Body of pancreas (tissue), 4 donors: ENCODE measurements at regions not wholly inside any gene's neighbourhood (a gene's known extent, or its start where the extent isn't known, plus 50 kb on each side); places are given as distances from the start of the nearest gene placed in this dataset.
"Not testable (repeated sequence)": the region's sequence is repeated elsewhere in the genome, so short reads cannot be mapped to it uniquely, and the experiment has no call there.

ENCODE experiments used
- ATAC-seq: fragments of 150-250 bp; one replicate; pipeline ENCODE4 v1.9.1; 2016
- DNase-seq, 4 donors: peaks; one replicate each; pipeline ENCODE4 v3.0.0-alpha.2; 2019
- H3K27ac ChIP-seq, 4 donors: fragments of 200-600 bp; sonication (generic); 1 replicate in 3 of 4; 2 replicates in 1 of 4; pipeline versions ENCODE4 v1.5.1 to v1.6.1; 2016 to 2019; ENCODE audit warnings: mild to moderate bottlenecking in 1 of 4, mixed read lengths in 1 of 4, moderate library complexity in 1 of 4
- H3K27me3 ChIP-seq, 2 donors: fragments of 200-600 bp; sonication (generic); one replicate each; pipeline ENCODE4 v1.6.0; 2016; ENCODE audit warnings: mild to moderate bottlenecking in 1 of 2
- H3K36me3 ChIP-seq, 2 donors: fragments of 200-600 bp; sonication (generic); replicated peaks in 1 of 2; 2 replicates each; pipeline ENCODE4 v1.5.1; 2016; ENCODE audit warnings: low read depth in 2 of 2; ENCODE audit not compliant: insufficient read depth in 1 of 2
- H3K4me1 ChIP-seq: fragments of 200-600 bp; sonication (generic); one replicate; pipeline ENCODE4 v1.6.0; 2016
- H3K4me3 ChIP-seq, 2 donors: fragments of 200-600 bp; sonication (generic); 1 replicate in 1 of 2; 2 replicates in 1 of 2; pipeline ENCODE4 v1.5.1; 2016 to 2019
- H3K9me3 ChIP-seq, 3 donors: fragments of 200-600 bp; sonication (generic); 1 replicate in 2 of 3; 2 replicates in 1 of 3; pipeline ENCODE4 v1.5.1; 2016
- CTCF ChIP-seq, 7 experiments: fragments of 450-650 bp in 4 of 7; fragments of 200-600 bp in 3 of 7; sonication (generic) in 3 of 7; IDR thresholded peaks; one replicate each; pipeline ENCODE4 v1.5.1; 2016 to 2019; ENCODE audit warnings: antibody characterized with exemption in 7 of 7
- POLR2A ChIP-seq, 3 donors: fragments of 450-650 bp; IDR thresholded peaks; one replicate each; pipeline ENCODE4 v1.6.1; 2016; ENCODE audit warnings: antibody characterized with exemption in 3 of 3, mild to moderate bottlenecking in 2 of 3
- WGBS, 2 donors: methylation state at CpG; one replicate each; pipeline ENCODE4 v1.1.5; 2017; 5-methylcytosine and 5-hydroxymethylcytosine counted together
- intact Hi-C: fragments of 100-400 bp; cut with DNase I; formaldehyde crosslinking; loops from one replicate; pipeline ENCODE4 v1.15.1; 2023

GRCh38 chrX:131445955-131446354 is 97.9 kb upstream of the OR13H1 start:
- Histone ChIP-seq H3K4me3 (no peak overlapping the region), H3K4me1 (no peaks in the 10 kb centered on the region), H3K9me3 (no peaks in the 10 kb centered on the region), H3K27me3 (no peaks in the 10 kb centered on the region), H3K36me3 (no peaks in the 10 kb centered on the region), H3K27ac (no peak overlapping the region)
- intact Hi-C loops: no loop called here
- TF ChIP-seq CTCF (IDR thresholded peaks at IDR 0.05): no peak
- TF ChIP-seq POLR2A (IDR thresholded peaks at IDR 0.05): no peak
- ATAC-seq (no peak), DNase-seq (no peak)
- WGBS, 2 donors: 59 to 77% methylated on average over 2 of the region's 2 CpGs

- H3K27me3 ChIP-seq, H3K36me3 ChIP-seq, intact Hi-C loops, H3K27ac ChIP-seq, ATAC-seq, H3K4me3 ChIP-seq, DNase-seq, H3K4me1 ChIP-seq, H3K9me3 ChIP-seq: not testable (repeated sequence)
- 62% methylated on average over 6 of the region's 10 CpGs; no CpG with 5 or more reads in 1 of the 2 donors for WGBS, 2 donors
These were observed 82.0 kb upstream of the OR13H1 start for GRCh38 chrX:131461855-131462254.

GRCh38 chrX:131473809-131474208 is 70.1 kb upstream of the OR13H1 start:
- H3K4me3 ChIP-seq, H3K9me3 ChIP-seq, DNase-seq, ATAC-seq, H3K4me1 ChIP-seq, intact Hi-C loops, H3K27ac ChIP-seq, H3K36me3 ChIP-seq, H3K27me3 ChIP-seq: not testable (repeated sequence)
- 8 to 55% methylated on average over 1 of the region's 1 CpG for WGBS, 2 donors

- no peak for TF ChIP-seq POLR2A (IDR thresholded peaks at IDR 0.05)
- no peak for TF ChIP-seq CTCF (IDR thresholded peaks at IDR 0.05)
- intact Hi-C loops: no loop called here
- Histone ChIP-seq H3K9me3 (no peaks in the 10 kb centered on the region), H3K27me3 (no peaks in the 10 kb centered on the region), H3K4me1 (no peaks in the 10 kb centered on the region), H3K27ac (no peak overlapping the region), H3K4me3 (no peak overlapping the region), H3K36me3 (no peaks in the 10 kb centered on the region)
- 9 to 15% methylated on average over 1 of the region's 1 CpG for WGBS, 2 donors
- ATAC-seq (no peak), DNase-seq (no peak)
These were observed 66.4 kb upstream of the OR13H1 start for GRCh38 chrX:131477498-131477897.
